Activated T-helper 17 cell treated with anti-CD3 and anti-CD28 coated beads, Interleukin-2, amount 50 U/mL, for 72 hours (primary cell): ENCODE measurements at regions not wholly inside any gene's neighbourhood (a gene's known extent, or its start where the extent isn't known, plus 50 kb on each side); places are given as distances from the start of the nearest gene placed in this dataset.

Source experiments
- ATAC-seq: fragments of 150-1000 bp; cut with Tn5 transposase; replicated peaks from 2 replicates; pipeline ENCODE4 v1.10.0; 2021; ENCODE audit warnings: mild to moderate bottlenecking, moderate library complexity
- H3K27ac Mint-ChIP-seq: one replicate; pipeline ENCODE4 v1.8.0; 2022; ENCODE audit warnings: mixed read lengths
- H3K27me3 Mint-ChIP-seq: one replicate; pipeline ENCODE4 v1.8.0; 2022; ENCODE audit warnings: mixed read lengths
- H3K36me3 Mint-ChIP-seq: one replicate; pipeline ENCODE4 v1.8.0; 2022; ENCODE audit warnings: low read depth, mild to moderate bottlenecking, mixed read lengths
- H3K4me1 Mint-ChIP-seq: one replicate; pipeline ENCODE4 v1.8.0; 2022; ENCODE audit warnings: mixed read lengths
- H3K4me3 Mint-ChIP-seq: one replicate; pipeline ENCODE4 v1.8.0; 2022; ENCODE audit warnings: mild to moderate bottlenecking, mixed read lengths
- H3K9me3 Mint-ChIP-seq: one replicate; pipeline ENCODE4 v1.8.0; 2022; ENCODE audit warnings: mixed read lengths

DNA sequence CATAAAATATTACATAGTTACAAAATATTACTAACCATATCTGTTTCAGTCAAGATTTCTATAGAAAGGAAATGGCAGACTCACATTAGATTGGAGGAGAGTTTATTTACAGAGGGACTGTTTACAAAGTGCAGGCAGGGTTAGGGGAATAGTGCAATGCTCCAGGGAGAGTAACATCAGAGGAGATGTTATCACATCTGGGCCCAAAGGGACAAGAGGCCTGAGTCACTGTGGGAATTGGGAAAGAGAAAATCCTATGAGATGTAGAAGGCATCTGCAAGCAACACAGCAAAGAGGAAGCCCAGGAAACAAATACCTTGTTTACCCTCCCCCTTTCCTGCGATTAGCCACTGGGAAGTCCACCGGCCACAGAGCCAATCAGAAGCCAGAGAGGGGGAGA lies 227.3 kb upstream of the TANK start:
- peaks cover 12% of the 10 kb centered on the region for H3K27me3 Mint-ChIP-seq
- H3K36me3 Mint-ChIP-seq: no peaks in the 10 kb centered on the region
- no peak overlapping the region for H3K27ac Mint-ChIP-seq
- no peaks in the 10 kb centered on the region for H3K9me3 Mint-ChIP-seq
- no peak for ATAC-seq
- H3K4me1 Mint-ChIP-seq: peaks cover 4% of the 10 kb centered on the region
- H3K4me3 Mint-ChIP-seq: no peak overlapping the region

DNA sequence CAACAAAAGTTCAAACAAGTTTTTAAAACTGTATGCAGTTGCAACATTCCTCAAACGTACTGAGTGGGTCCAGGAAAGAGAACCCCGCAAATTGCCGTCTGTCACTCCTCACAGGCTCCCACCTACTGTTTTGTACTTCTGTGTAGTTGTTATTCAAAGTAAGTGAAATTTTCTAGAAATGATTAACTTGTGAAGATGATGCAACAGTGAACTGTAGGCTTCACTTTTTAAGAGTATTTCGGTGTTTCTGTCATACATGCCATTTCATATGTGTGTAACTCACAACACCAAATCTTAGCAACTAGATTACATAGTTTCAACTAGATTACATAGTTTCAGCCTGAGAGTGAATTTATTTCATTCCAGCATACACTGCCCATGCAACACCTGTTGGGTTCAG lies 226.0 kb upstream of the TANK start:
- Mint-ChIP-seq H3K27ac (no peak overlapping the region), H3K4me3 (no peak overlapping the region), H3K9me3 (no peaks in the 10 kb centered on the region), H3K4me1 (peaks cover 4% of the 10 kb centered on the region), H3K27me3 (peaks cover 12% of the 10 kb centered on the region), H3K36me3 (no peaks in the 10 kb centered on the region)
- ATAC-seq: no peak

DNA sequence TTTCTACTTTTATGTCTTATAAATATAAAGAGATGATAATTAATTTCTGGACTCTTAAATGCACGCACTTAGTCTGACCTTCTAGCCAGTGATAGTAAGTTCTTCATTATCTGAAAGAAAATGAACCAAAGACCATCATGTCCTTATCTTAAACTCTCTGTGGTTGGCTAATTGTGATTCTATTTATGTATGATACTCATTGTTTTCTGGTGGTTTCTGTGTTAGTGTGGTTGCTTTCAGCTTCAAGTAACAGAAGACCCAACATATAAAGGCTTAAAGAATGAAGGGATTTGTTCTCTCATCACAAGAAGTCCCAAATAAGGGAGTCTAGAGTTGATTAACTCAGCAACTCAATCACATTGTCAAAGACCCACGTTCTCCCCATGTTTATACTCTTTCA lies 225.2 kb upstream of the TANK start:
- H3K36me3 Mint-ChIP-seq: no peaks in the 10 kb centered on the region
- peaks cover 10% of the 10 kb centered on the region for H3K27me3 Mint-ChIP-seq
- H3K27ac Mint-ChIP-seq: no peak overlapping the region
- H3K9me3 Mint-ChIP-seq: no peaks in the 10 kb centered on the region
- ATAC-seq: no peak
- H3K4me1 Mint-ChIP-seq: peaks cover 6% of the 10 kb centered on the region
- no peak overlapping the region for H3K4me3 Mint-ChIP-seq

DNA sequence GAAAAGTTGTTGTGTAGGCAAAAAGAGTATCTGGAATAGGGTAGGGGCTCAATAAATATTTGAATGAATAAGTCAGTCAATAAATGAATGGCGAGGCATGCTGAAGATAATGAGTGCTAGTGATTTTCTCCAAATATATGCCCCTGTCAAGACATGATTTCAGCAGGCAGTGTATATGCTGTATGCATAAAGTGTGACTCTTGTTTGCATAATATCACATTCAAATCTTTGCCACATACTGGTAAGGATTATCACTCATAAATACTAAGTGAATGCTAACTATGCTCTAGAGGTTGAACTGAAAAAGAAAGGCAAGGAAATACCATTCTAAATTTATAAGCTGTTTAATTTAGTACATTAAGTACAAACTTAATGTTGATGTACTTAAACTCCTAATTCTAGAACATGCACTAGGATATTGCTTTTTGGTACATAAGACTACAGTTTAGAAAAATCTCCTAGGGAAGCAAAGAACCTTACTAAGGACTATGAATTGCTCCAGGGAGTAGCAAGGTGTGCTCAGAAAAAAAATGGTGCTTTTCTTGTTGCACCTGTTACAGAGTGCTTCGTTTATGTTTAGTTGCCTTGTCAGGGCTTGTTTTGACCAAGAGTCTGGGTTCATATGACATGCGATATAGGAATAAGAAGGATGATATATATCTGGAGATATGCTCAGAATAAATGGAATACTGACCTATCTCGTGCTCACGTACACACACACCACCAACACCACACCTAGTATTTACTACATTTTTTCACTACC lies 224.0 kb upstream of the TANK start:
- Mint-ChIP-seq H3K9me3 (no peaks in the 10 kb centered on the region), H3K4me1 (peaks cover 18% of the 10 kb centered on the region), H3K27ac (no peak overlapping the region), H3K4me3 (no peak overlapping the region), H3K36me3 (no peaks in the 10 kb centered on the region), H3K27me3 (peaks cover 5% of the 10 kb centered on the region)
- ATAC-seq: no peak

DNA sequence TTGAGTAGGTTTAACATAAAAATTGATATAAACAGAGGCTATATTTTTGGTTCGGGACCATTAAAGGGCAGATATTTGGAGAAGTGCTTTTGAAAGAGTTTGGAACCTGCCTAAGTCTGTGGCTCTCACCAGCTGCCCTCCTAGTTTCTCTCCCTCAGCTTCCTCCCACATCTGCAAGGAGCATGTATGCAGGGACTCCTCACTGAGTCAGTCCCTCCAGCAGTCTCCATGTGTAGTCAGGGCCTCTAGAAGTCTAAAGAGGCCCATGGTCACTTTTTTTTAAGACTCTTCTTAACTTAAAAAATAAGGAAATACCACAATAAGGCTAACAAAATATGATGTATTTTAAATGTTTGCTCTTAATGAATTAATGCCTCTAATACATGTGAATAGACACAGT lies 220.0 kb upstream of the TANK start:
- H3K4me3 Mint-ChIP-seq: no peak overlapping the region
- no peaks in the 10 kb centered on the region for H3K36me3 Mint-ChIP-seq
- H3K4me1 Mint-ChIP-seq: peaks cover 14% of the 10 kb centered on the region
- no peaks in the 10 kb centered on the region for H3K9me3 Mint-ChIP-seq
- H3K27me3 Mint-ChIP-seq: peaks cover 4% of the 10 kb centered on the region
- peak; percentile 40 for ATAC-seq
- H3K27ac Mint-ChIP-seq: peak overlapping the region; percentile 35

DNA sequence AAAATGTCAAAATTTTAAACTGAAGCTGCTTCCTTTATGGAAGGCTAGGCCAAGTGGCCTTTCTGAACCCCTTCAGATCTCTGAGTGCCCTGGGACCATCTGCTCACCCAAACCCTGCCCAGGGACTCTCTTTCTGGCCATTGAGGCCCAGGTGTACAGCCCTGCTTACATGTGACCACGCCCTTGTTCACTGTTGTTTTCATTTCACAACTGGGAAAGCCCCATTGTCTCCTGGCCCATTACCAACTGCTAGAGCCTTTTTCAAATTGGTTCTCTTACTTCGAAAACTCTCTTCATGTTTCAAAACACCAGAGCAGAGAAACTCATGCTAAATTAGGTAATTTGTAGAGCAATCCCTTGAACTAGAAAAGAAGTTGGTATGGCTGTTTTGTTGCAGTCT lies 219.5 kb upstream of the TANK start:
- Mint-ChIP-seq H3K4me1 (peaks cover 14% of the 10 kb centered on the region), H3K36me3 (no peaks in the 10 kb centered on the region), H3K9me3 (no peaks in the 10 kb centered on the region), H3K27me3 (peaks cover 4% of the 10 kb centered on the region), H3K27ac (peak overlapping the region; percentile 35), H3K4me3 (no peak overlapping the region)
- ATAC-seq: peak; percentile 68

DNA sequence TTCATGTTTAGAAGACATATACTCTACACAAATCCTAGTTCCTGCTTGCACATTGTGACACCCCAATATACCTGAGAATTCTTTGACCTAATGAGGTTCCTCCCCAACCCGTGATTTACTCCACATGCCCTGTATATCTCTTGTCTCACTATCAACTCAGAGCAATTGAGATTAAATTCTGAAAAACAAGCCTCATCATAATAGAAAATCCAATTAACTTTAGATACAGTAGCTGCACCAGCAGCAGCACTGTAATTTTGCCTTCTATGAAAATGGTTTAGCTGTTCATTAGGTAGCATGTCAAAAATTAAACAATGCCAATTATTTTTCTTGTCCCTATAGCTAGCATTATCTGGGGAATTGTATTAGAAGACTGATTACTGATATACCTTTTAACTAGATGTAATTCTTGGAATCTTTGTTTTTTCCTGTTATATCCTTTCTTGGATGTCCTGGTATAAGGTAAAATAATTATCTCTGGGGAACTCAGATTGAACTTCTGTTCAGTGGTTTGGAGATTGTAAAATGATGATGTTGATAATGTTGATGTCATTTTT lies 218.9 kb upstream of the TANK start:
- H3K4me1 Mint-ChIP-seq: peaks cover 14% of the 10 kb centered on the region
- H3K27me3 Mint-ChIP-seq: peaks cover 4% of the 10 kb centered on the region
- H3K4me3 Mint-ChIP-seq: no peak overlapping the region
- ATAC-seq: peak; percentile 5
- H3K27ac Mint-ChIP-seq: peak overlapping the region; percentile 35
- no peaks in the 10 kb centered on the region for H3K36me3 Mint-ChIP-seq
- H3K9me3 Mint-ChIP-seq: no peaks in the 10 kb centered on the region

DNA sequence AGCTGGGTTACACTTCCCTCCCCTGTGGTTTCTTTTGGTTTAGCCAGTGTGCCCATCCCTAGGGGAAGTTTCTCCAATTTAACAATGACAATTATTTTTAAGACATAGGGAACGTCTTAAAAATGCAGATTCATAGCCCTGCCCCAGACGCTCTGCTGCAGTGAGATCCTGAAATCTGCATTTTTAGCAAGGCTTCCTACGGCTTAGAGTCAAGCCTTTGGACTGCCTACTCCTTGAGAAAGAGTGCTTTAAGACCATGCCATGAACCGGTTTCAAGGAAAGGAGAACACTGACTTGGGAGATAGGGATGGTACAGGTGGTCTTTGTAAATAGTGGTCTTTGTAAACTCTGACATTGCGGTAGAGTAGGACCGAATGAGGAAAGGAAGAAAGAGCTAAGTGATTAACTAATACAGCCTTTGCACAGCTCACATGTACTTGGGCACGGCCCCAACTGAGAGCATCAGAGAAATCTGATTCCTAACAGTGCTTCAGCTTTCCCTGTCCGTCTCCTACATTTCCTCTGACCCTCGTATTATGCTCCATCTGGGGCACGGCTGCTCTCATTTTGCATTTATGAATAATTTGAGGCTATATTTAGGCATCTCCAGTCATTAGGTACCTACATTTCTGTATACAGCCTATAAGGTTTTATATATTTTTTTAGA lies 217.6 kb upstream of the TANK start:
- no peaks in the 10 kb centered on the region for H3K36me3 Mint-ChIP-seq
- no peak overlapping the region for H3K4me3 Mint-ChIP-seq
- H3K9me3 Mint-ChIP-seq: no peaks in the 10 kb centered on the region
- H3K27ac Mint-ChIP-seq: no peak overlapping the region
- H3K27me3 Mint-ChIP-seq: peaks cover 4% of the 10 kb centered on the region
- ATAC-seq: no peak
- H3K4me1 Mint-ChIP-seq: peaks cover 14% of the 10 kb centered on the region

DNA sequence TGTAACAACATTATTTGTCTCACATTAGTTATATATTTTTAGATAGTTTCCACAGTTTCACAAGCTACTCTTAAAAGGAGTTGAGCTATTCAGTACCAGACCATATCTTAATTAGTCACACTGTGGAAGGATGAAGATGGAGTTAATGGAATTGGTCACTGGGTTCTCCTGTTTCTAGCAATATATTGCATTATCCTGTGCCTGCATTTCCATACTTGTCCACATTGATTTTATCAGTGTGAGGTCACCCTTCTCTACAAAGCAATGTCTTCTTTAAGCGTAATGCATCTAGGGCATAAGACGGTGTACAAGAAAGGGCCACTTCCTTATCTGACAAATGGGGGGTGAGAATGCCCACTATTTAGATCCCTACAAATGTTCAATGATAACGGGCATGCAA lies 216.8 kb upstream of the TANK start:
- Mint-ChIP-seq H3K4me3 (no peak overlapping the region), H3K27ac (no peak overlapping the region), H3K4me1 (peaks cover 14% of the 10 kb centered on the region), H3K36me3 (no peaks in the 10 kb centered on the region), H3K27me3 (peaks cover 4% of the 10 kb centered on the region), H3K9me3 (no peaks in the 10 kb centered on the region)
- ATAC-seq: no peak

DNA sequence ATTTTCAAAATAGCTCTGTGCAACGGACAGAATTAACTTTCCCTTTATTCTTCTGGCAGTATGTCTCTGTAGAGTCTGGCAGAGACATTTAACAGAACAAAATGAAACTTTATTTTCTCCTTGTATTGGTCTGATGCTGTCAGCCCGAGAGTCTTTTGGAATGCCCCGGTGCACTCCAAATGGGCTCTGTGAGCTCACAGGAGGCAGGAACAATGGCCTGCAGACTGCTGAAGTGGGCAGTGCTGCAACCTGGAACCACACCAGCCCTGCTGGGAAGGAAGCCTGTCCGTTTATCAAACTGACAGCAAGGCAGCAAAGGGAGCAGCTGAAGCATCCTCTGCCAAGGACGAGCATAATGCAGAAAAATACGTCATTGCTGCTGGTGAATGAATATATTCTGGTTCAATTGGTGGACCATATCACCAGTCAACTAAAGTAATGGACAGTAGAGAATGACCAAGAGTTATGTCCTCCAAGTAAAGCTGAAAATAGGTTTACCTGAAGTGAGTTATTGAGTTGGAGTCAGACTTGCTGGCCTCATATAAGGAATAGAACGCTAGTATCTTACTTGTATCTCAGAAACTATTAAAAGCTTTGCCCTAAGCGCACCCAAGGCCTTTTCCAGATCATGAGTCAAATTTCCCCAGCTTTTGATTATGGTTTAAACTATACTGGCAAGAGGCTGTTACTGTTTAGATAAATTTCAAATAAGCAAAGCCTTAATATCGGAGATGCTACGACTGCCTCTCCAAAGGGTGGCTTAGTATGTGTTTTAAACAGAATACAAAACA lies 207.6 kb upstream of the TANK start:
- ATAC-seq: no peak
- H3K27ac Mint-ChIP-seq: no peak overlapping the region
- no peaks in the 10 kb centered on the region for H3K4me1 Mint-ChIP-seq
- H3K9me3 Mint-ChIP-seq: no peaks in the 10 kb centered on the region
- no peaks in the 10 kb centered on the region for H3K27me3 Mint-ChIP-seq
- no peaks in the 10 kb centered on the region for H3K36me3 Mint-ChIP-seq
- H3K4me3 Mint-ChIP-seq: no peak overlapping the region

DNA sequence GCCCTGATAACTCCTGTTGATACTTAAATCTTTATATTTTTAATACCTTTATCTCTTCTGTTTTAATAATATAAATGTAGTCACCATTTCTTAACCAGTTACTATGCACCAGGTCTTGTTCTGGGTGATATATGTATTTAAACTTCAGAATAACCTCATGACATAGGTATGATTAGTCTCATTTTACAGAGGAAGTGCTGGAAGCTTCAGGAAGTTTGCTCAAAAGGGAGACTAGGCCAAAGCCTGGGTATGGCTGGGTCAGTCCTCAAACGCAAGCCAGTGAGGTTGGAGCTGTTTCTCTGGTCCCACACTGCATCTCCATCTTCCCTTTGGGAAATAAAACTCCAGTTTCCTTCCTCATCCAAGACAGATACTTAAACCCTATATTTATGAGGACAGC lies 204.7 kb upstream of the TANK start:
- no peak for ATAC-seq
- H3K4me1 Mint-ChIP-seq: no peaks in the 10 kb centered on the region

DNA sequence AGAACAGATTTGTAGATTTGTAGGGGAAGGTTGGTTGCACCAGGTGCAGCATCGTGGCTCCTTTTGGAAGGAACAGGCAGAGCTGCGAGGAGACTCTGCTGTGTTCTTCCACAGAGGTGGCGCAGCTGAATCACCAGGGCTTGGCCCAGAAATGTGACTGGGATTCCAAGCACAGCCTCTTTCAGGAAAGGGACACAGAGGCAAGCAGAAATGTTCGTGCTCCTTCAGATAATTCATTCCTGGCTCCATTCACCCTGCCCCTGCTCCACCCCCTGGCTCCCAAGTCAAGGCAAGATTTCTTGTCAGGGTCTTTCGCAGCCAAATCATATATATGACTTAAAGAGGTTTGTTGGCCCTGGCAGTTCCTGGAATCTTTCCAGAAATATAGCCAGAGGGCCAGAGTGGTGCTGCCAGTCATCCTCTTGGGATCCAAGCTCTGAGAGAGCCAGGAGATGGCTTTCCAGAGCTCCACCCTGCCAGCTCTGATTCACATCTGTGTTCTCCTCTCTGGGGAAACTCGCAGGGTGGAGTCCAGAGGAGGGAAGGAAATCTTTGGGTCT lies 203.9 kb upstream of the TANK start:
- H3K27me3 Mint-ChIP-seq: no peaks in the 10 kb centered on the region
- no peak for ATAC-seq

More for the DNA sequence above, 204.7 kb upstream of the TANK start:
- no peaks in the 10 kb centered on the region for H3K27me3 Mint-ChIP-seq
- no peaks in the 10 kb centered on the region for H3K9me3 Mint-ChIP-seq
- H3K27ac Mint-ChIP-seq: no peak overlapping the region
- no peak overlapping the region for H3K4me3 Mint-ChIP-seq
- H3K36me3 Mint-ChIP-seq: no peaks in the 10 kb centered on the region

DNA sequence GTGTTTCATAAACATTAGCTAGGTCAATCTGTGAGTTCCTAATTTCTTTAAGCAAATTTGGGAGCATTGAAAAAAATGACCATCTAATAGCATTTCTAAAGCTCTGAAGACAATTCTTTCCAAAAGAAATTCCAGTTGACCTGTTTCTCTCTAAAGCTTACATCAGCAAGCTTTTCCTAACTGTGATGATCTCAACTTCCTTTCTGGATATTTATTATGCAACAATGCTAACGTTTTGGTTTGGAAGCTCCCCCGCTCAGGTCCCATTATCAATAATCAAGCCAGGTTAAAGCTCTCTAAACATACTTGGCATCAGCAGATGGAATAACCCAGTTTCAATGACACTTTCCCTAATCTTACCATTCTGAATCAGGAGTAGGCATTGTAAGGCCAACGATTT lies 196.3 kb upstream of the TANK start:
- ATAC-seq: no peak
- peaks cover 4% of the 10 kb centered on the region for H3K27me3 Mint-ChIP-seq
- no peak overlapping the region for H3K27ac Mint-ChIP-seq
- no peaks in the 10 kb centered on the region for H3K4me1 Mint-ChIP-seq
- no peaks in the 10 kb centered on the region for H3K36me3 Mint-ChIP-seq
- H3K4me3 Mint-ChIP-seq: no peak overlapping the region
- H3K9me3 Mint-ChIP-seq: no peaks in the 10 kb centered on the region

More for the DNA sequence above, 203.9 kb upstream of the TANK start:
- Mint-ChIP-seq H3K36me3 (no peaks in the 10 kb centered on the region), H3K4me3 (no peak overlapping the region), H3K9me3 (no peaks in the 10 kb centered on the region), H3K27ac (no peak overlapping the region), H3K4me1 (no peaks in the 10 kb centered on the region)

DNA sequence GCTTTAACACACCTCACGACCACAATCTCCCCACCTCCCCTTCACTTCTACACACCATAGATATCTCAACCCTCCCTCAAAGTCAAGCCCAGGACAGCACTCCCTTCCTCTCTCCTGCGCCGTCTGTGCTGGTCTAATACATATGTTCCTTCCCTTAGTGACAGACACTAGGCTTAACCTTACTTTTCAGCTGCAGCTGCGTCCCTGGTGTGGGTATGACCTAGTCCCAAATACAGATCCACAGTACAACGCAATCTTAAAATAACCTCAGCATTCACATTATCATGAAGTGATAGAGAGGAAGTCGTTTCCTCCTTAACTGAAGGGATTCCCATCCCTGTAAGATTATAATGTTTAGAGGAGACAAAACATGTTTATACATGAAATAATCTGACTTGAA lies 192.7 kb upstream of the TANK start:
- Mint-ChIP-seq H3K4me3 (no peak overlapping the region), H3K4me1 (no peaks in the 10 kb centered on the region), H3K27me3 (peaks cover 4% of the 10 kb centered on the region), H3K36me3 (no peaks in the 10 kb centered on the region), H3K9me3 (no peaks in the 10 kb centered on the region), H3K27ac (no peak overlapping the region)
- ATAC-seq: no peak
